GM12865 (cell line): ENCODE measurements at regions not wholly inside any gene's neighbourhood (a gene's known extent, or its start where the extent isn't known, plus 50 kb on each side); places are given as distances from the start of the nearest gene placed in this dataset.

Source experiments
- DNase-seq: peaks from one replicate; pipeline ENCODE4 v3.0.0; 2010; ENCODE audit warnings: low read depth
- H3K4me3 ChIP-seq: 2 replicates; pipeline ENCODE4 v1.5.1; 2011; ENCODE audit warnings: mild to moderate bottlenecking, low read depth, low read length, control low read depth
- TF ChIP-seq, protein P1 (sequence below): IDR thresholded peaks from 2 replicates; pipeline ENCODE4 v1.5.1; 2011; ENCODE audit warnings: low read length, control low read depth, low read depth, inconsistent platforms; ENCODE audit not compliant: insufficient read depth; ENCODE audit errors: missing control alignments

DNA sequence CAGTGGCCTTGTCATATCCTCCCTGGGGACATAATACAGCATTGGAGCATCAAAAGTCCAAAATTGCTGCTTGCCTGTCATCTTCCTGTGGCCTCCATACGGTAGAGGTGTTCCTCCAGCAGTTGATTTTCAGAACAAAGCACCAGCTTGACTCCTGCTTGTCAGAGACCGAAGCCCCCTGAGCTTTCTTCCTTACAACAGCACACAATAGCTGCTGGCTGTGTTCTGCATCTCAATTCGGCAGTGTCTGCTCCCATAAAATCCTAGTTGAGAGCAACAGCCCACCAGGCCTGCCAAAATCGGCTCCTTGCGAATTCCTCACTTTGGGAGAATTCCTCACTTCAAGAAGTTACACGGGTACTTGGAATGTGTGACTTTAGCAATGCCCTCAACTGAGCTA lies 372.9 kb downstream of the SAMD5 start:
- no peak for DNase-seq
- TF ChIP-seq, protein P1, sequence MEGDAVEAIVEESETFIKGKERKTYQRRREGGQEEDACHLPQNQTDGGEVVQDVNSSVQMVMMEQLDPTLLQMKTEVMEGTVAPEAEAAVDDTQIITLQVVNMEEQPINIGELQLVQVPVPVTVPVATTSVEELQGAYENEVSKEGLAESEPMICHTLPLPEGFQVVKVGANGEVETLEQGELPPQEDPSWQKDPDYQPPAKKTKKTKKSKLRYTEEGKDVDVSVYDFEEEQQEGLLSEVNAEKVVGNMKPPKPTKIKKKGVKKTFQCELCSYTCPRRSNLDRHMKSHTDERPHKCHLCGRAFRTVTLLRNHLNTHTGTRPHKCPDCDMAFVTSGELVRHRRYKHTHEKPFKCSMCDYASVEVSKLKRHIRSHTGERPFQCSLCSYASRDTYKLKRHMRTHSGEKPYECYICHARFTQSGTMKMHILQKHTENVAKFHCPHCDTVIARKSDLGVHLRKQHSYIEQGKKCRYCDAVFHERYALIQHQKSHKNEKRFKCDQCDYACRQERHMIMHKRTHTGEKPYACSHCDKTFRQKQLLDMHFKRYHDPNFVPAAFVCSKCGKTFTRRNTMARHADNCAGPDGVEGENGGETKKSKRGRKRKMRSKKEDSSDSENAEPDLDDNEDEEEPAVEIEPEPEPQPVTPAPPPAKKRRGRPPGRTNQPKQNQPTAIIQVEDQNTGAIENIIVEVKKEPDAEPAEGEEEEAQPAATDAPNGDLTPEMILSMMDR = no peak

DNA sequence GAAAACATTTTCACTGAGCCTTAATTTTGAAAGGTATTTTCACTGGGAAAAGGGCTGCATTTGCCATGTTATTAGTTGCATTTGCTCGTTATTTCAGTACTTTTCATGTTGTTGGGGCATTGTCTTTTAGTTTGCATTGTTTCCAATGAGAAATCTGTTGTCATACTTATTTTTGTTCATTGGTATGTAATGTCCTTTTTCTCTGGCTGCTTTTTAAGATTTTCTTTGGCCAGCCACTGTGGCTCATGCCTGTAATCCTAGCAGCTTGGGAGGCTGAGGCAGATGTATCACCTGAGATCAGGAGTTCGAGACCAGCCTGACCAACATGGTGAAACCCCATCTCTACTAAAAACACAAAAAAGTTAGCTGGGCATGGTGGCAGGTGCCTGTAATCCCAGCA lies 379.9 kb downstream of the SAMD5 start:
- DNase-seq = no peak
- H3K4me3 ChIP-seq = no peak overlapping the region
- TF ChIP-seq, protein P1 = no peak

More for the DNA sequence above, 372.9 kb downstream of the SAMD5 start:
- H3K4me3 ChIP-seq = no peak overlapping the region

DNA sequence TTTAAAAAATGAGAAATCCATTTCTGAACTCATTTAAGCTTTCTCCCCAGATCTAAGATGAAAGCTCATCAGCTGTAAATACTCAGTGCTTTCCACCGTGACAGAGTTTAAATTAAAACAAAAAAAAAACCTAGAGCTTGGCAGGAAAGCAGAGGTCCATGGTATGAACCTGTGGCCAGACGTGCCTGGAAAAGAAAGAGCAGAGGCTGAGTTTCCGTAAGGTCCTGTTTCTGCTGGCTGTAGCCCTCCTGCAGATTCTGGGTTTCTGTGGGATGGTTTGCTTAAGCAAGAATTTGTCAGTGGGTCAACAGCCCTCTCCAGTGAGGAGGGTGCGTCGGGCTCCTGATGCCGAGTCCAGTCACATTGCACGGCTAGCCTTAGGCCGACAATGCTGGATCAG lies 383.2 kb downstream of the SAMD5 start:
- TF ChIP-seq, protein P1 = no peak
- DNase-seq = no peak
- no peak overlapping the region for H3K4me3 ChIP-seq

DNA sequence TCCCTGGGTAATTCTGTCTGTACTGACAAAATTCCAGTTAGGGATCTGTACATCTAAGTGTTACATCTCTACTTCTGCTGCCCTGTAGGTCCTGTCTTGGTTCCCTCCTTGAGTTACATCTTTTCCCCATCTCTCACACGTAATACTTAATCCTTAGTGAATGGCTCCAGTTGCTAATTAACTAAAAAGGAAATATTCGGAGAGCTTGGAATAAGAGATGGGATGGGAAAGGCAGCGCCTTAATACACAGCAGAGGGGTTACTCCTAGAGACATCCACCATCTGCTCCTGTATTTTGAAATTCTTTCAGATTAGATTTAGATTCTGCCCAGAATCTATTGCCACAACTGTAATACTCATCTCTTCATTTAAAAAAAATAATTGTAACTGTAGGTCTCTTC lies 384.0 kb downstream of the SAMD5 start:
- no peak for DNase-seq
- TF ChIP-seq, protein P1 = no peak

DNA sequence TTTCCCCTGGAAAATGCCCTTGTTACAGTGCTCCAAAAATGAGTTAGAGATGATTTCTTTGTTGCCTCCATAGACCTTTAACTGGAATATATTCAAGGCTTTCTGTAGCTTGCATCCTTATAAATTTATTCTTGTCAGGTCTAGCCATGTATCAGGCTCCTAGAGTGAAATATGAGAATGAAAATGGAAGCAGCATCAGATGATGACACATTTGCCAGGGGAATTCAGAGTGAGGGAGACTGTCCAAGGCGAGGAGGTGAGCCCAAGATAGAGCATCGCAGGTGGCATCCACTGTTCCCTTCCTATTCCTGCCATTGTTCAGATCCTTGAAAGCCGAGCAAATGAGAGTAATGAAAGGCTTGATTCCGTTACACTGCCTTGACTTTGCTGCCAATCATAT lies 386.8 kb downstream of the SAMD5 start:
- no peak for DNase-seq
- TF ChIP-seq, protein P1 = no peak
- no peak overlapping the region for H3K4me3 ChIP-seq

More for the DNA sequence above, 384.0 kb downstream of the SAMD5 start:
- H3K4me3 ChIP-seq = no peak overlapping the region

DNA sequence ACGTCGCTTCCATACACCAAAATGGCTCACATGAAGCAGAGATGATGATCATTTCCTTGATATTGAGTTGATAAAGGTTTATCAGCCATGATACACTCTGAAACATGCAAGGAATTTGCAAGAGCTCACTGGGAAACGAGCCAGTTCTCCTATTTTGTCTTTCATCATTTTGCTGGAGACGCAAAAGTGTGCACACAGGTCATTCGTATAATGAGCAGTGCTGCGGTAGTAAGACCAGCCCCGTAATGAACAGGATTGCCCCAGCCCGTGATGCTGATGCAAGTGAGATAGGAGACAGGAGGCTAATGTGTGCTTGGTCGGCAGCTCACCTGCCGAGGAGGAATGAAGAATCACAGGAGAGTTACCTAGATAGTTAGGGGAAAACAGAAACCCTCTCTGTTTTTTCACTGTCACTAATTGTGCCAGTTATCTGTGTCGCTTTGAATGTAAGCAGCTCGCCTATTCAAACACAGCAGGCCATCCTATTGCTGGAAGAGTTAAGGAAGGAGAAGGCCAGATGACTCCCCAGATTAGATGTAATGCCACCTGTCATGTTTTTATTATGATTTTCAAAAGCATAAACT lies 391.8 kb downstream of the SAMD5 start:
- H3K4me3 ChIP-seq = no peak overlapping the region
- no peak for DNase-seq

DNA sequence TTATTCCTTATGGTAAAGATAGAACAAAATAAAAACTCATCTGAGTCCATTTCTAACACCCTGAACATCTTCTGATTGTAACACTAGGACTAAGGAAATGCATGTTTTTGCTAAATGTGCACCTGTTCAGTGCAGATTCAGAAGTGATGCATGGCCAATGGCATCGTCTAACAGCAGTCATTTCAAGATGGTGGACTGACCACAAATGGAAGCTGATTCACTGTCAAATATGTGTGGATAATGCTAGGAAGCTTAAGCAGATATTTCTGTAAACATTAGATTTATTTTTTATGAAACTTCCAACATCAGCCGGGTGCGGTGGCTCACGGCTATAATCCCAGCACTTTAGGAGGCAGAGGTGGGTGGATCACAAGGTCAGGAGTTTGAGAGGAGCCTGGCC lies 394.8 kb downstream of the SAMD5 start:
- TF ChIP-seq, protein P1 = no peak
- H3K4me3 ChIP-seq = no peak overlapping the region
- no peak for DNase-seq

More for the DNA sequence above, 391.8 kb downstream of the SAMD5 start:
- TF ChIP-seq, protein P1 = no peak
